NCI-H2107 treated with DMSO at 0.1 percent for 48 hours (cell line): ENCODE measurements at regions not wholly inside any gene's neighbourhood (a gene's known extent, or its start where the extent isn't known, plus 50 kb on each side); places are given as distances from the start of the nearest gene placed in this dataset.

Experiments
- DNase-seq: peaks from one replicate; lab custom pipeline; 2025; ENCODE audit not compliant: unreplicated experiment; lab: John Stamatoyannopoulos, UW

GRCh38 chr13:89920461-89920860 lies 1427.0 kb upstream of the MIR17HG start:
- no peak for DNase-seq

GRCh38 chr13:89923052-89923451 lies 1424.4 kb upstream of the MIR17HG start:
- DNase-seq = no peak

GRCh38 chr13:89923736-89924135 lies 1423.8 kb upstream of the MIR17HG start:
- no peak for DNase-seq

GRCh38 chr13:89925107-89925506 lies 1422.4 kb upstream of the MIR17HG start:
- no peak for DNase-seq

GRCh38 chr13:89930861-89931260 lies 1416.6 kb upstream of the MIR17HG start:
- DNase-seq = no peak

- DNase-seq = no peak
These were observed 1414.6 kb upstream of the MIR17HG start for GRCh38 chr13:89932902-89933301.

GRCh38 chr13:89936256-89936655 lies 1411.2 kb upstream of the MIR17HG start:
- no peak for DNase-seq

- DNase-seq = no peak
These were observed 1410.1 kb upstream of the MIR17HG start for GRCh38 chr13:89937420-89937819.

- DNase-seq = no peak
These were observed 1407.1 kb upstream of the MIR17HG start for GRCh38 chr13:89940383-89940782.

- no peak for DNase-seq
These were observed 1404.3 kb upstream of the MIR17HG start for GRCh38 chr13:89943139-89943538.

GRCh38 chr13:89950225-89950624 lies 1397.3 kb upstream of the MIR17HG start:
- no peak for DNase-seq

- no peak for DNase-seq
These were observed 1396.1 kb upstream of the MIR17HG start for GRCh38 chr13:89951341-89951740.

GRCh38 chr13:89953581-89953980 lies 1393.9 kb upstream of the MIR17HG start:
- DNase-seq = no peak

GRCh38 chr13:89955773-89956172 lies 1391.7 kb upstream of the MIR17HG start:
- no peak for DNase-seq

GRCh38 chr13:89959074-89959473 lies 1388.4 kb upstream of the MIR17HG start:
- DNase-seq = no peak

GRCh38 chr13:89965252-89965651 lies 1382.2 kb upstream of the MIR17HG start:
- no peak for DNase-seq

GRCh38 chr13:89966524-89966923 lies 1381.0 kb upstream of the MIR17HG start:
- no peak for DNase-seq

GRCh38 chr13:89967701-89968100 lies 1379.8 kb upstream of the MIR17HG start:
- no peak for DNase-seq

GRCh38 chr13:89968470-89968869 lies 1379.0 kb upstream of the MIR17HG start:
- DNase-seq = no peak

- DNase-seq = no peak
These were observed 1377.2 kb upstream of the MIR17HG start for GRCh38 chr13:89970353-89970709.

GRCh38 chr13:89977203-89977602 lies 1370.3 kb upstream of the MIR17HG start:
- no peak for DNase-seq

GRCh38 chr13:89980896-89981295 lies 1366.6 kb upstream of the MIR17HG start:
- no peak for DNase-seq

GRCh38 chr13:89982407-89983095 lies 1364.9 kb upstream of the MIR17HG start:
- no peak for DNase-seq
